OCI-LY7 (cell line): ENCODE measurements at regions not wholly inside any gene's neighbourhood (a gene's known extent, or its start where the extent isn't known, plus 50 kb on each side); places are given as distances from the start of the nearest gene placed in this dataset.
"Not testable (repeated sequence)": the region's sequence is repeated elsewhere in the genome, so short reads cannot be mapped to it uniquely, and the experiment has no call there.

Source experiments
- EZH2phosphoT487 ChIP-seq: fragments of 200-600 bp; sonication (generic); IDR thresholded peaks from 2 replicates; pipeline ENCODE4 v1.6.1; 2018; ENCODE audit warnings: low read depth, borderline replicate concordance, mild to moderate bottlenecking, mixed run types, antibody characterized with exemption, low read length, moderate library complexity, mixed read lengths
- TF ChIP-seq, protein P1 (sequence below): fragments of 200-600 bp; sonication (generic); conservative IDR thresholded peaks from 2 replicates; pipeline ENCODE4 v1.5.1; 2014; ENCODE audit warnings: mild to moderate bottlenecking, antibody characterized with exemption, low read length, moderate library complexity, mixed read lengths

- TF ChIP-seq, protein P1, sequence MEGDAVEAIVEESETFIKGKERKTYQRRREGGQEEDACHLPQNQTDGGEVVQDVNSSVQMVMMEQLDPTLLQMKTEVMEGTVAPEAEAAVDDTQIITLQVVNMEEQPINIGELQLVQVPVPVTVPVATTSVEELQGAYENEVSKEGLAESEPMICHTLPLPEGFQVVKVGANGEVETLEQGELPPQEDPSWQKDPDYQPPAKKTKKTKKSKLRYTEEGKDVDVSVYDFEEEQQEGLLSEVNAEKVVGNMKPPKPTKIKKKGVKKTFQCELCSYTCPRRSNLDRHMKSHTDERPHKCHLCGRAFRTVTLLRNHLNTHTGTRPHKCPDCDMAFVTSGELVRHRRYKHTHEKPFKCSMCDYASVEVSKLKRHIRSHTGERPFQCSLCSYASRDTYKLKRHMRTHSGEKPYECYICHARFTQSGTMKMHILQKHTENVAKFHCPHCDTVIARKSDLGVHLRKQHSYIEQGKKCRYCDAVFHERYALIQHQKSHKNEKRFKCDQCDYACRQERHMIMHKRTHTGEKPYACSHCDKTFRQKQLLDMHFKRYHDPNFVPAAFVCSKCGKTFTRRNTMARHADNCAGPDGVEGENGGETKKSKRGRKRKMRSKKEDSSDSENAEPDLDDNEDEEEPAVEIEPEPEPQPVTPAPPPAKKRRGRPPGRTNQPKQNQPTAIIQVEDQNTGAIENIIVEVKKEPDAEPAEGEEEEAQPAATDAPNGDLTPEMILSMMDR, result not testable (repeated sequence)
- not testable (repeated sequence) for TF ChIP-seq EZH2phosphoT487
Observed at GRCh38 chr2:87093252-87093651, 71.6 kb upstream of the PLGLB1 start.
